HG03432 (cell line): ENCODE measurements at regions not wholly inside any gene's neighbourhood (a gene's known extent, or its start where the extent isn't known, plus 50 kb on each side); places are given as distances from the start of the nearest gene placed in this dataset.
"Not testable (repeated sequence)": the region's sequence is repeated elsewhere in the genome, so short reads cannot be mapped to it uniquely, and the experiment has no call there.

Experiments
- ATAC-seq: cut with Tn5 transposase; IDR thresholded peaks from one replicate; pipeline ENCODE4 v1.9.1; 2021; ENCODE audit warnings: mild to moderate bottlenecking, moderate library complexity; ENCODE audit not compliant: unreplicated experiment

DNA sequence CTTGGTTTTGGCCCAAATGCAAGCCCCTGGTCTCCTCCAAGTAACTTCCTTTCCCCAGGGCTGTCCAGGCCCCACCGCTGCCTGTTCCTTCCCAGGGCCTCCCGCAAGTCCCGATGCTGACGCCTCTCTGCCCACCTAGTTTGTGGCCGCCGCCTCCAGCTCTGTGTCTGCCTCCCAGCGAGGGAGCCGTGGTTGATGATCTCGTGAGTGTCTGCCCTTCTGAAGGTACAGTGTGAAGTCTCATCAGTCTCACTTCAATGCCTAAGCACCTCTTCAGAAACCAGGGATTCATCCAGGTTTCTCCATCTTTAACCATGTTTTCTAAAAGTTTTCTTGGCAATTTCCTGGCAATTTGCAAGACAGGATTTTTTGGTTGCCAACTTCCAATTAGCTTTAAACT, 127.5 kb downstream of the TMEM121 start:
- not testable (repeated sequence) for ATAC-seq

DNA sequence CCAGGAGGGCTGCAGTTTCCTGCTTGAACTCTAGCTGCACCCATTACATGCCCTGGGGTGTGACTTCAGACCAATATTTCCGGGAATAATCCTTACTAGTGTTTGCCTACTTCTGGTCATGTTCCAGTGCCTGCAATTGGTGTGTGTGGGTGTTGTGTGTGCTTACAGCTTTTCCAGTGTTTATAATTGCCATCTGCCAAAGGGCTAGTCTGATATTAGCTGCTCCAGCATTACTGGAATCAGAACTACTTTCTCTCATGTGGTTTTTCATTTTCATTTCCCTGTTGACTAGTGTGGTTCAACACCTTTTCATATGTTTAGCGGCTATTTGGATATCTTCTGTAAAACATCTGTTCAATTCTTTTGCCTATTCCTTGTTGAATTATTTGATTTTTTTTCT, 132.9 kb downstream of the TMEM121 start:
- ATAC-seq = not testable (repeated sequence)

DNA sequence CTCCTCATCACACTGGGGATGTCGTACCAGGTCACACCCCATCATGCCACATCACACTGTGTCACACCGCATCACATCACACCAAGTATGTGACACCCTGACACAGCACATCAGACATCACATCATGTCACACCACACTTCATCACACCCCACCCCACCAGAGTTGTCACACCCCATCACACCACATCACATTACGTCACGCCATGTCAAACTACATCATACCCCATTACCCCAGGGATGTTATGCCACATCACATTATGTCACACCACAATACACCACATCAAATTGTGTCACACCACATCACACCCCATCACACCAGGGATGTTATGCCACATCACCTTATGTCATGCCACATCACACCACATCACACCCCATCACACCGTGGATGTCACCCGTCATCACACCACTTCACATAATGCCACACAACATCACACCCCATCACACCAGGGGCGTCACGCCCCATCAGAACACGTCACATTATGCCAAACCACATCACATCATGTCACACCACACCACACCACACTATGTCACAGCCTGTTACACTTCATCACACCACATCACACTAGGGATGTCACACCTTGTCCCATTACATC, 133.6 kb downstream of the TMEM121 start:
- no peak for ATAC-seq

DNA sequence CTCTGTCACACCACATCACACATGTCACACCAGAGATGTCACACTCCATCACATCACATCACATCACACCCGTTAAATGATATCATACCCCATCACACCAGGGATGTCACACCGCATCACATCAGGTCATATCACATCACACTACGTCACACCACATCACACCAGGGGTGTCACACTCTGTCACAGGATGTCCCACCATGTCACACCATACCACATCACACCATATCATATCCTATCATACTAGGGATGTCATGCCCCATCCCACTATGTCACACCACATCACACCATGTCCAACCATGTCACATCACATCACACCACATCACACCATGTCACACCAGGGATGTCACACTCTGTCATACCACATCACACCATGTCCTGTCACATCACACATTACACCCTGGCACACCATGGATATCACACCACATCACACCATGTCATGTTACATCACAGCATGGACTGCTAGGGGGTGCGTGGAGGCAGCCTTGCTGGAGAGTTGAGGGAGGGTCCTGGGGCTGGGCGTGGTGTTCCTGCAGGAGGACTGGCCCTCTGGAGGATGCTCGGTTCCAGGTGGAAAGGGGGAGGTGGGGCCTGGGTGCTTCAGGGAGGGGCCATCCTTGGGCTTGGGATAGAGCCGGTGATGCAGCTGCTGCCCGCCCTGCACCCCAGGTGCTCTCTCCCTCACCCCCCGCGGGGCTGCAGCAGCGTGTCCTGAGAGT, 134.6 kb downstream of the TMEM121 start:
- ATAC-seq = no peak

DNA sequence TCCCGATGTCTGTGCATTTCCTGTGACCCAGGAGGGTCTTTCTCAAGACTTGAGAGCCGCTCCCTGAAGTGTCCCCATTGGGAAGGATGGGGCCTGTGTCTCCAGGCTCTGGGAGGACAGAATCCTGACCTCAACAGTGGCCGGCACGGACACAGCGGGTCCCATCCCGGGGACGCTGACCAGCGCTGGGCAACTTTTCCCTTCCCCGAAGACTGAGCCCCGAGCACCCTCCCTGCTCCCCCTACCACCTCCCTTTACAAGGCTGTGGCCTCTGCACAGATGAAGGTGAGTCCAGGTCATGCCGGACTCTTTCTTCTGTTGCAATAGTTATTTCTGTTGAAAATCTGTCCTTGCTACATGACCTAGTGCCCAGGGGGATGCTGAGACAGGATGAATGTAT, 135.7 kb downstream of the TMEM121 start:
- not testable (repeated sequence) for ATAC-seq

DNA sequence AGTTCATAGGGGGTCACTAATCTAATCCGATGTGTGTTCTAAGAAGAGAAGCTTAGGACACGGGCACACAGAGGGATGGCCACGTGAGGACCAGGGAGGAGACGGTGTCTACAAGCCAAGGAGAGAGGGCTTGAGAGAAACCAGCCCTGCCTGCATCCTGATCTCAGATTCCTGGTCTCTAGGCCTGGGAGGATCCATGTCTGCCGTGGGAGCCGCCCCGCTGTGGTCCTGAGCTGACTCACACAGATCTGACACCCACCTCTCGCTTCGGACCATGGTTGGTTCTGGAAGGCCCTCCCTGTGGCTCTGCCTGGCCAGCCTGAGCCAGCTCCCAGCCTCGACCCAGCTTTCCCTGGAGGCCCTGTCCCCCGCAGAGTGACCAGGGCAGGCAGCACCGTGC, 136.2 kb downstream of the TMEM121 start:
- ATAC-seq = not testable (repeated sequence)

DNA sequence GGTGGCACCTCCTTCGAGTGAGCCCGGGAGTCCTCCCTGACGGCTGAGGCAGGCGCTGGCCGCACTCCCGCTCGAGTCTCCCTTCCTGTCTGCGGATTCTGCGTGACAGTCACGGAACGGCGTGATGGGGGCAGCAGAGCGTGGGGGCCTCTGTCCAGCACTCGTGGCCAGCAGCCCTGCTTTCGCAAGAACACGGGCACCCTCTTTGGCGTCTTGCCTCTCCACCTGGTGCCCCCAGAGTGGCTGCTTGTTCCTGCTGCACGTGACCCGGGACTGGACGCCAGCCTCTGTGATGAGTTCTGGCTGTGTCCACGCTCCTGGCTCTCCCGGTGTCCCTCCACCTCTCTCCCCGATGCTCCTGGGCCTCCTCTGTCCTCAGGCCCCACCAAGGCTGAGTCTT, 136.9 kb downstream of the TMEM121 start:
- ATAC-seq = not testable (repeated sequence)

DNA sequence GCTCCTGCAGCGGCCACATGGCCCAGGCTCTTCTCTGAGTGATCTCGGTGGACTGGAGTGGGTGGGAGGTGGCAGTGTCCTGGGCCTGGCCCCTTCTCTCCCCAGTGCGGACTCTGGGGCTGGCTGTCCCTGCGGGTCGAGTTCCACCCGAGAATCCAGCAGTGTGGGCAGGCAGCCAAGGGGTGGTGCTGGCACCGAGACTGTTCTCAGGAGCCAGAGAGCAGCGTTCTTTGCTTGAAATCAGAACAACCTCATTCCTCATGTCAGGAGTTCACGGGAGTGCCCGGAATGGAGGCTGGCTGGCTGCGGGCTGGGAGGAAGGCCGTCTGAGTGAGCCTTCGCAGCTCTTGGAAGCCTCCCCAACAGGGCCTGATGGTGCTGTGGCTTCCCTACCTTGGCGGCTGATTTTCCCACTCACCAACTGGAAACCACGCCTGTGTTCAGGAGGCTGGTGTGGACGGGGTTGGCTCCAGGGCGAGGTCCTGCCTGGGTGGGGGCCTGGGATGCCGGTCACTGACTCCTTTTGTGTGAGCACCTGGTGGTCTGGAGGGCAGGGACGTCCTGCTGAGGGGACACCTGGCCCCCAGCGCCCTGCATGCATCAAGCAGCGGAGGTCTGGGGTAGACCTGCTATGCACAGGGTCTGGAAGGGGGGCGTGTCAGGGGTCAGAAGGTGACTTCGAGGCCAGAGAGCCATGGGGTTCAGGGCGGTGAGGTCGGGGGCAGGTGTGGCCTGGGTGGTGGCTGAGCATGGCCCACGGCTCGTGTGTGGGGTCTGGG, 137.6 kb downstream of the TMEM121 start:
- ATAC-seq = not testable (repeated sequence)

DNA sequence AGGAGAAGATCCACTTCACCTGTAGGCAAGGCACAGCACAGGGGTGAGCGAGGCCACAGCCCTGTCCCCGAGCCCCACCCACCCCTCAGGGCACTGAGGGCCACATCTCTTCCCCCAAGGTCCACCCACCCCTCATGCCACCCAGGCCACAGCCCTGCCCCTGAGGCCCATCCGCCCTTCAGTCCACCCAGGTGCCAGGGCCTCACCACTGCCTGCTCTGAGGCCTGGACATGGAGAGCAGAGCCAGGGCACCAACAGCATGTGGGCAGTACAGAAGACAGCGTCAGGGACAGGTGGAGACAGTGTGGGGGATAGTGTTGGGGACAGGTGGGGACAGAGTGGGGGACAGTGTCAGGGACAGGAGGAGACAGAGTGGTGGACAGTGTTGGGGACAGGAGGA, 138.3 kb downstream of the TMEM121 start:
- ATAC-seq = no peak

DNA sequence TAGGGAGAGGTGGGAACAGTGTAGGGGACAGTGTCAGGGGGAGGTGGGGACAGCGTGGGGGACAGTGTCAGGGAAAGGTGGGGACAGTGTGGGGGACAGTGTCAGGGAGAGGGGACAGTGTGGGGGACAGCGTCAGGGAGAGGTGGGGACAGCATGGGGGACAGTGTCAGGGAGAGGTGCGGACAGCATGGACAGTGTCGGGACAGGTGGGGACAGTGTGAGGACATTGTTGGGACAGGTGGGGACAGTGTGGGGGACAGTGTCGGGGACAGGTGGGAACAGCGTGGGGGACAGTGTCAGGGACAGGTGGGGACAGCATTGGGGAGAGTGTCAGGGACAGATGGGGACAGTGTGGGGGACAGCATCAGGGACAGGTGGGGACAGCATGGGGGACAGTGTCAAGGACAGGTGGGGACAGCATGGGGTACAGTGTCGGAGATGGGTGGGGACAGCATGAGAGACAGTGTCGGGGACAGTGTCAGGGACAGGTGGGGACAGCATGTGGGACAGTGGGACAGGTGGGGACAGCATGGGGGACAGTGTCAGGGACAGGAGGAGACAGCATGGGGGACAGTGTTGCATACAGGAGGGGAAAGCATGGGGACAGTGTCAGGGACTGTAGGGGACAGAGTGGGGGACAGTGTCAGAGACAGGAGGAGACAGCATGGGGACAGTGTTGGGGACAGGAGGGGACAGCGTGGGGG, 139.0 kb downstream of the TMEM121 start:
- no peak for ATAC-seq

DNA sequence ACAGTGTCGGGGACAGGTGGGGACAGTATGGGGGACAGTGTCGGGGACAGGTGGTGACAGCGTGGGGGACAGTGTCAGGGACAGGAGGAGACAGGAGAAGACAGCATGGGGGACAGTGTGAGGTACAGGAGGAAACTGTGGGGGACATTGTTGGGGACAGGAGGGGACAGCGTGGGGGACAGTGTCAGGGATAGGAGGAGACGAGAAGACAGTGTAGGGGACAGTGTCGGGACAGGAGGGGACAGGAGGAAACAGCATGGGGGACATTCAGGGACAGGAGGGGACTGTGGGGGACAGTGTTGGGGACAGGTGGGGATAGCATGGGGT, 139.5 kb downstream of the TMEM121 start:
- no peak for ATAC-seq

DNA sequence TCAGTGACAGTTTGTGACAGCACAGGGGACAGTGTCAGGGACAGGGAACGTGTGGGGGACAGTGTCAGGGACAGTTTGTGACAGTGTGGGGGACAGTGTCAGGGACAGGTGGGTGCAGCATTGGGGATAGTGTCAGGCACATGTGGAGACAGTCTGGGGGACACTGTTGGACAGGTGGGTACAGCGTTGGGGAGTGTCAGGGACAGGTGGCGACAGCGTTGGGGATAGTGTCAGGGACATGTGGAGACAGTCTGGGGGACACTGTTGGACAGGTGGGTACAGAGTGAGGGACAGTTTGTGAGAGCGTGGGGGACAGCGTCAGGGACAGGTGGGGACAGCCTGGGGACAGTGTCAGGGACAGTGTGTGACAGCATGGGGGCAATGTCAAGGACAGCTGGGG, 140.0 kb downstream of the TMEM121 start:
- ATAC-seq = no peak

DNA sequence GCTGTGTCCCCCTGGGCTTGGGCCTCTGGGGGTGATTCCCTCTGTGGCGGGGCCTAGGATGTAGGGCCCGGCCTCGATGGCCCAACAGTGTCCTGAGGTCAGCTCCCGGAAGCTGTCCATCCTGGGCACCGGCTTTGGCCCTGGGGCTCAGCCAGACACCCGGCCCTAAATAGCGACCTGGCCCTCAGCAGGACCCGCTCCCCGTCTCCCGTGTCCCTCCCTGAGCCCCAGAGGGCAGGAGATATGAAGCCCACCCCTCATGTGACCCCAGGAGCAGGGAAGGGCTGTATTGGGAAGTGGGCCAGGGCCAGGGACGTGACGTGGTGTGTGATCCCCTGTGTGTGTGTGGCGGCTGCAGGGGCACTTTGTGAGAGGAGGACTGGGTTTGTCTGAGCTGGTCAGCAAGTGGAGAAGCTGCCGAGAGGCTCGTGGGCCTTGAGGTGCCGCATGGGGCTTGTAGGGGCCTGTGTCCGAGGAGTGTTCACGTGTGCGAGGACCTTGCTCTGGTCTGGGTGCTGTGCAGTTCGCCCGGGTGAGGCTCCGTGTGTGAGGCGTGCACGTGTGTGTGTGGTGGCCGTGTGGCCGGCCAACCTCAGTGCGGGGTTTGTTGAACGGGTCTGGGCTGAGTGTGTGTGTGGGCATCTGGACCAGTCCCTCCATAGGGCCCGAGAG, 140.7 kb downstream of the TMEM121 start:
- ATAC-seq = not testable (repeated sequence)

DNA sequence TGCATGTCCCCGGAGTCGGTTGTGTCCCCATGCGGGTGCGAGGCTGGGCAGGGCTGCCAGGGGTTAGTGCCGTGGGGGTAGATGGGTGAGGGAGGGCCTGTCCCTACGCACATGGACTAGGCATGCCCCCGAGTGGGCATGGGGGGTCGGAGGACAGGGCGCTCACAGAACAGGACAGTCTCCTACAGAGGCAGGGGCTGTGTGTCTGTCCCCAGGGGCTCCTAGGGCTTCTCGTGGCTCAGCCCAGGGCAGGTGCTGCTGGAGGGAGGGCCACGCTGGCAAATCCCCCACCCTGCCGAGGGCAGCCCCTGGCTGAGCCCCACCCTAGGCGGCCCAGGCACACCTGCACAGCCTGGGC, 141.3 kb downstream of the TMEM121 start:
- not testable (repeated sequence) for ATAC-seq

DNA sequence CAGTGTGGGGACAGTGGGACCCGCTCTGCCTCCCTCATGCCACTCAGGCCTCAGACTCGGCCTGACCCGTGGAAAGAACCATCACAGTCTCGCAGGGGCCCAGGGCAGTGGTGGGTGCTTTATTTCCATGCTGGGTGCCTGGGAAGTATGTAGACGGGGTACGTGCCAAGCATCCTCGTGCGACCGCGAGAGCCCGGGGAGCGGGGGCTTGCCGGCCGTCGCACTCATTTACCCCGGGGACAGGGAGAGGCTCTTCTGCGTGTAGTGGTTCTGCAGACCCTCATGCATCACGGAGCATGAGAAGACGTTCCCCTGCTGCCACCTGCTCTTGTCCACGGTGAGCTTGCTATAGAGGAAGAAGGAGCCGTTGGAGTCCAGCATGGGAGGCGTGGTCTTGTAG, 141.6 kb downstream of the TMEM121 start:
- ATAC-seq = not testable (repeated sequence)

DNA sequence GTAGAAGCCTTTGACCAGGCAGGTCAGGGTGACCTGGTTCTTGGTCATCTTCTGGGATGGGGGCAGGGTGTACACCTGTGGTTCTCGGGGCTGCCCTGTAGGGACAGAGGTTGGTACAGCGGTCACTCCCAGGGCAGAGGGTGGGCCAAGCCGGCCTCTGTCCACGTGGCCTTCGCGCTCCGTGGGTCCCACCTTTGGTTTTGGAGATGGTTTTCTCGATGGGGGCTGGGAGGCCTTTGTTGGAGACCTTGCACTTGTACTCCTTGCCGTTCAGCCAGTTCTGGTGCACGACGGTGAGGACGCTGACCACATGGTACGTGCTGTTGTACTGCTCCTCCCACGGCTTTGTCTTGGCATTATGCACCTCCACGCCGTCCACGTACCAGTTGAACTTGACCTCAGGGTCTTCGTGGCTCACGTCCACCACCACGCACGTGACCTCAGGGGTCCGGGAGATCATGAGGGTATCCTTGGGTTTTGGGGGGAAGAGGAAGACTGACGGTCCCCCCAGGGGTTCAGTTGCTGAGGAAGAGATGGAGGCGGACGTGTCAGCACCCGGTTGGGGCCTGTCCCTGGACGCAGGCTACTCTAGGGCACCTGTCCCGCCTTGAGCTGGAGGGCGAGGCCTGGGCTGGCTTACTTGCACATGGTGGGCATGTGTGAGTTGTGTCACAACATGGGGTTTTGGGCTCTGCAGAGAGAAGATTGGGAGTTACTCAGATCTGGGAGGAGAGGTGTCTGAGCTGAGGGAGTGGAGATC, 142.3 kb downstream of the TMEM121 start:
- ATAC-seq = not testable (repeated sequence)

DNA sequence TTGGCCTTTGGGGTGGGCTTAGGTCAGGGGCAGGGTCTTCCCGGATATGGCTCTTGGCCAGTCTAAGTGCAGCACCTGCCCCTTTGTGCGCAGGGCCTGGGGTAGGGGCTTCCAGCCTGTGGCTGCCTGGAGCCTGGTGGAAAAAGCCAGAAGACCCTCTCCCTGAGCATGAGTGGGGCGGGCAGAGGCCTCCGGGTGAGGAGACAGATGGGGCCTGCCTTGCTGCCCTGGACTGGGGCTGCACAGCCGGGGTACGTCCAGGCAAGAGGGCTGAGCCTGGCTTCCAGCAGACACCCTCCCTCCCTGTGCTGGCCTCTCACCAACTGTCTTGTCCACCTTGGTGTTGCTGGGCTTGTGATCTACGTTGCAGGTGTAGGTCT, 142.8 kb downstream of the TMEM121 start:
- not testable (repeated sequence) for ATAC-seq

DNA sequence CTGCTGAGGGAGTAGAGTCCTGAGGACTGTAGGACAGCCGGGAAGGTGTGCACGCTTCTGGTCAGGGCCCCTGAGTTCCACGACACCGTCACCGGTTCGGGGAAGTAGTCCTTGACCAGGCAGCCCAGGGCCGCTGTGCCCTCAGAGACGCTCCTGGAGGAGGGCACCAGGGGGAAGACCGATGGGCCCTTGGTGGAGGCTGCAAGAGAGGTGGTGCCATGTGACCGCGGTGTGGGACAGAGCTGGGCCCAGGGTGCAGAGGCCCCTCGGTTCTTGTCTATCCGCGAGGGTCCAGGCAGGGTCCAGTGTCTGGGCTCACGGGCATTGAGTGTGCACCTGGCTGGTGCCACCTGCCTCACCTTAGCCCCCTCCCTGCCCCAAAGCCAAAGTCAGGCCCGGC, 143.3 kb downstream of the TMEM121 start:
- ATAC-seq = not testable (repeated sequence)

DNA sequence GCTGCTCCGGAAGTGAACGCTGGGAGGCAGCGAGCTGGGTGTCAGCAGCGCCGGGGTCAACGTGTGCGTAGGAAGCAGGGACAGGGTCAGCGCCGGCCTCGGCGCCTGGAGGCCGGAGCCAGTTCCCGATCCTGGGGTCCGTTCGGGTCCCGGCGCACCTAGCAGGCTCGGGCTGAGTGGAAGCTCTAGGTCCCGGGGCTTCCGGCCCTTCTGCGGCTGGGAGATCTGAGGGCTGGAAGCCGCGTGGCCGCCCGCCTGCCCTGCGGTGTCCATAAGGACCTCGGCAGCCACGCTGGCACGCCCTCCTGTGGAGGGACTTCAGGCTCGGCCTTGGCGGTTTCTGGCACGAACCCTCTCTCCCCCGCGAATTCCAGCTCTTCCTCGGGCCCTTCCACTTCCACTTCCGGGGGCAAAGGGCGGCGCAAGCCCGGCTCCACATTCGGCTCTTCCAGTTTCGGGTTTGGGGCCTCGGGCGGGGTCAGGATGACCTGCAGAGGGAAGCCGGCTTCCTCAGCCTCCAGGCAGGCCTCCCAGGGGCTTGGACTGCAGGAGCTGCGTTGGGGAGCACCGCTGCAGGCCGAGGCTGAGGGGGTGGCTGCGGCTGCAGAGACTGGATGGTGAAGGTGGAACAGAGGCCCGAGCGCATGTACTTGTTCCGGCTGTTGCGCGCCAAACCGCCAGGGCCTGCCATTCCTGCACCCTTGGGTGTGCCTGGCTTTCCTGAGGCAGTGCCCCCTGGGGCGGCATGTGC, 146.2 kb downstream of the TMEM121 start:
- not testable (repeated sequence) for ATAC-seq

DNA sequence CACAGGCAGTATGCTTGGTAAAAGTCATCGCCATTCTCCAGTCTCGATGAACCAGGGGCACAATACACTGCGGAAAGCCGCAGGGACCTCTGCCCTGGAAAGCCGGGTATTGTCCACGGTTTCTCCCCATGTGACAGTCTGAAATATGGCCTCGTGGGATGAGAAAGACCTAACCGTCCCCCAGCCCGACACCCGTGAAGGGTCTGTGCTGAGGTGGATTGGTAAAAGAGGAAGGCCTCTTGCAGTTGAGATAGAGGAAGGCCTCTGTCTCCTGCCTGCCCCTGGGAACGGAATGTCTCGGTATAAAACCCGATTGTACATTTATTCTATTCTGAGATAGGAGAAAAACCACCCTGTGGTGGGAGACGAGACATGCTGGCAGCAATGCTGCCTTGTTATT, 149.1 kb downstream of the TMEM121 start:
- ATAC-seq = not testable (repeated sequence)
